Activated CD4-positive, alpha-beta T cell treated with anti-CD3 and anti-CD28 coated beads, Interleukin-2, amount 50 U/mL, for 24 hours (primary cell): ENCODE measurements at regions not wholly inside any gene's neighbourhood (a gene's known extent, or its start where the extent isn't known, plus 50 kb on each side); places are given as distances from the start of the nearest gene placed in this dataset.

Source experiments
- DNase-seq, 2 donors: peaks; one replicate each; pipeline ENCODE4 v3.0.0-alpha.2; 2020; ENCODE audit warnings: low read depth in 1 of 2, low spot score in 1 of 2

DNA sequence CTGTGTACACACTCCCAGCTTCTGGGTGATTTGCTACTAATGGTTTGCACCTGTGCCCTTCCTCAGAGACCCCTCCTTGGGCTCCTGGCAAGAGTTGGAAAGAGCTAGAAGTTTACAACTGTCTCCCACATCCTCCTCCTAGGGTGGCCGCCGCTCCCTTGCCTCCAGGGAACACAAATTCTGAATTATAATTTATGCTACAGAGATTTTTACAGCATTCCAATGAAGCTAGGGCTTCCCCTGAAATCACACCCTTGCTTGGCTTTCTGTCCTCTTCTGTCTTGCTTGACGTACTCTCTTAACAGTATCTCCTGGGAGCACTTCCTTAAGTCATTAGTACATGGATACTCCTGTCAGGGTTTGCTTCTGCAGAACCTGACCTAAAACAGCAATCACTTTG, 180.2 kb downstream of the KCNA5 start:
- no peak for DNase-seq

DNA sequence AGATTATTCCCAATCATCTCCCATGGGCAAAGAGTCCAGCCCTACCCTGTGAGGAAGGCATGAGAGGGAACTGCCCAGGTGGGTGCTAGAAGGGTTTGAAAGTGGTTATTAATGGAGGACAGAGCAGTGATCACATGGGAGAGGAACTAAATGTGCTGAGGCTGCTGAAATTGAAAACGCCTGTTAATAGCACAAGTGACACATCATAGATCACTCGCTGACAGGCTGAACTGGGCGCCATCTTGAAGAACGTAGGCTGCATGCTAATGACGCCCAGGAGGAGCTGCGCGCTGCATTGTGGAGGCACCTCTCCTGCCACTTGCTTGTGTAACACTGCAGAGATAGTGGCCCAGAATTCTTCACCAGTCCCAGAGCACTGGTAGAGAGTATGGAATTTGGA, 182.9 kb downstream of the KCNA5 start:
- DNase-seq, result no peak

DNA sequence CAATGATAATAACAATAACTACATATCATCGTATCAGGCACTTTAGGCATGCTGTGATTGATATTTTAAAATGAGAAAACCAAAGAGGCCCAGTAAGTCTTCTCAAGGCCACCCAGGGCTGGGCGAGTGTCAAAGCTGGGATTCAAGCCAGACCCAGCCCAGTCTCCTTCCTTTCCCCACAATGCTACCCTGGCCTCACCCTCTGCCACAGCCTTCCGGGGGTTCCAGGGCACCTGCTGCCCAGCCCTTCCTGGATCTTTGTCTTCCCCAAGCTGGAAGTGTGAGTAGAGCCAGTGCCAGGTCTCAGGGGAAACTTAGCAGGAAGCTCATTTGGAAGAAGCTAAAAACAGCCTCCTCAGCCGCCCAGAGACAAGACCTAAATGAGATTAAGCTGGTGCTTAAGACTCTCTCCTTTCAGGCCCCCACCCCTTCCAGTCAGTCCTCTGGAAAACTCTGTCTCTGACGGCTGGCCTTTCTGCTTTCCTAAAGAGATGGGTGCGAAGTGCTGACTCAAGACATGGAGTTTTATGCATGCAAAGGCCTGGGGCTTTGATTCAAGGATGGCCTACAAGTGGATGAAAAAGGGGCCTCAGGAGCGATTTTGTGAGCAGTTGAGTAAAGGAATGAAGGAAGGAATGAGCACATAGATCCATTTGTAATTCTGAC, 184.2 kb downstream of the KCNA5 start:
- no peak for DNase-seq

DNA sequence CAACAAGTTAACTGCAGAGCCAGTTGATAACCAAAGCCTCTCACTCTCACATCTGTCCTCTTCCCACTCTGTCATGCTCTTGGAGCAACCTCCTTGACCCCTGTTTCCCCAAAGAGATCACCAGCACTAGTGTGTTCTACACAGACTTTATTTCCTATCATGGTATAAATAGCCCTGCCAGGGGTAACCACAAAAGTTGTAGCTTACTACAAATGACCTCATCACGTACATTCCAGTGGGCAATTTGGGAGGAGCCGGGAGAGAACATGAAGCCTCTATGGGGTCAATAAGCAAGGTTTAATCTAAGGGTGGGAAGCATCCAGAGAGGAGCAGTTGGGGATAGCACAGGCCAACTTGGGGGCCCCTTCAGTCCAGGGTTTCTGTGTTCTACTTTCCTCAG, 186.5 kb downstream of the KCNA5 start:
- DNase-seq, result no peak

DNA sequence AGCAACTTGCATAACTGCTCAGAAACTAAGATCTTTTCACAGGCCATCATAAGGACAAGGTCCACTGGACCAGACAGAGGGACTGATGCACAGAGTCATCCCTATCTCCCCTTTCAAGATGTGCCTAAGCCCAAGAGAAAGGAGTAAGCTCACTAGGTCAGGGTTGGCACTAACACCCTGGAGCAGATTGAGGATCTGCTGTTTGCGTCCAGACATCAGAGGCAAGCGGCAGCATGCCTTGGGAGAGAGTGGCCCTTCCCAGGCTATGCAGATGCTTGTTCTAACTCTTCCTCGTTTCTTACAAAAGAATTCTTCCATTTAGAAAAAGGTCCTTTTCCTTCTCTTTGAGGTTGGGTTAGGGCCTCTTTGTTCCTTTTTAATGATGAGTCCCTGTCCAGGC, 187.2 kb downstream of the KCNA5 start:
- no peak for DNase-seq

DNA sequence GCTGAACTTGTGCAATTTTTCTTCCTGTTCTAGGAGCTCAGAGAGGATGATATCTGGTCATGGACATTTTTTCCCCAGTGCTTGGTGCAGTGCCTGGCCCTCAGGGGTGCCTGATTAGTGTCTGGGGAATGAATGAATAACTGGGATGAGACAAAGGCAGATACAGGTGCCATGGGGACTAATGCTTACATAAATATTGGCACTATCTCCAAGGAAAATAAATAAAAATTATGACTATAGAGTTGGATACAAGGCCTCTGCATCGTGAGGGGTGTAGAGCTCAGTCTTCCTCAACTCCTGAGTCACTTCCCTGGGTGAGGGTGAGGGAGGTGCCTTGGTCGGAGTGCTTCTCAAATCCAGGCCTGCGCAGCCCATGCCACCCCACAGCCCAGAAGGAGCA, 188.6 kb downstream of the KCNA5 start:
- no peak for DNase-seq

DNA sequence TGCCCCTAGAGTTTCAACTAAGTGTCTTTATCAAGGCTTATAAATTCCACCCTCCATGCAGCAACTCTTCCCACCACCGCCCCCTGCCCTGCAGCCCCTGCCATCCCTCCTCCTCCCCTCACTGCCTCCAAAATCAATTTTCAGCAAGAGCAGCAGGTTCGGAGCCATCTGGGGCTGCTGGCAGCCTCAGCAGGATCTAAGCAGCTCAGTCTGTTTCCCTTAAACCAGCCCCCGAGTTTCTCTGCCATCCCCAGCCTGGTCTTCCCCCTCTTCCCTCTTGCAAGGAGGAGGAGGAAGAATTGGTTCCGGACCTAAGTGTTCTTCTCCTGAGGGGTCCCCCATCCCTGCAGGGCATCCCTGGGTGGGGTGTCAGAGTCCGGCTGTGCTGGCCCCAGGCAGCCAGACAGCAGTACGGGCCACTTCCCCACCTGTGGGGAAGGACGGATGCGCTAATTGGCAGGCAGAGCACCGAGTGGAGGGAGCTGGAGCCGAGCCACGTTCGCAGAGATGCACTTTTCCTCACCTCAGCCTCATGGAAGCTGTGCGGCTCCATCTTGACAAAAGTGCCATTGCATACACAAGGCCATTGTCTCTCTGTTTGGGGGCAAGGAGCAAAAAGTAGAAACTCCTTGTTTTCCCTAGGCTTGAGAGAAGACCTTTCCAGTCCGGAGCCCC, 189.3 kb downstream of the KCNA5 start:
- no peak for DNase-seq

DNA sequence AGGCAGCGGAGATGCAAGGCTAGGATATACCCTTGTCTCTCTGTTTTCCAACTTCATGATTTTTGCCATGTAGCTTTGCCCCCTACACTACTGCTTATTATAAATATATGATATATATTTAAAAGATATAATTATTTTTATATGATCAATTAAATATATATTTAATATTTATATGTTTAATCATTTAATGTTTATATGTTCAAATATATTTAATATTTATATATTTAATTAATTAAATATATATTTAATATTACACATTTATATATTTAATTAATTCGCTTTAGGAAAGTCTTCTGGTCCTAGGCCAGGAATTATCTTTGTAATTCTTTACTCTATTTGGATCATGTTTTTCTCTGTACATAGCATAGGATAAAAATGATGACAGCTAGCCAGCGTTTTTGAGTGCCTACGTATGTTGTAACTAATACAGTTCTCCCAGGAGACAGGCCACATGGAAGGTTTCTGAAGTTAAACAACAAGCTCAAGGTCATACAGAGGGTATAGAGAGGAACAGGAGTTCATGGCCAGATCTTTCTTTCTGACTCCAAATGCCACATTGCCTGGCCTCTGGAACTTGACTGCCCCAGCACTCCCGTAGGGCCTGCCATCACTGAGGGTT, 192.5 kb downstream of the KCNA5 start:
- no peak for DNase-seq

DNA sequence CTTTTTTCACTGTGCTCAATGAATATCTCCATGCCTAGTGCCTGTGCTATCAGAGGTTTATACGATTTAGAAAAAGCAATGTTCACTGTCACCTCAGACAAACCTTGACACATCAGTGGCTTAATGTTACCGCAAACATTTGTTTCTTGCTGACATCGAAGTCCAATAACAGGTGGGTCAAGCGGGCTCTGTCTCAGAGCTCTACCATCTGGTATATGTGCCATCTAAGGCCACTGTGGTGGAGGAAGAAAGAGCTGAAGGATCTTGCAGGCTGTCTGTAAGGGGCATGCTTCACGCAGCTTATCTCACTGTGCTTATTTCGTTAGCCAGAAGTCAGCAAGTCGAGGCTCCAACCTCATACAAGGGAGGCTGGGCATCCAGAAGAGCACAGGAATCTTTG, 189.5 kb upstream of the NTF3 start:
- DNase-seq, result no peak

DNA sequence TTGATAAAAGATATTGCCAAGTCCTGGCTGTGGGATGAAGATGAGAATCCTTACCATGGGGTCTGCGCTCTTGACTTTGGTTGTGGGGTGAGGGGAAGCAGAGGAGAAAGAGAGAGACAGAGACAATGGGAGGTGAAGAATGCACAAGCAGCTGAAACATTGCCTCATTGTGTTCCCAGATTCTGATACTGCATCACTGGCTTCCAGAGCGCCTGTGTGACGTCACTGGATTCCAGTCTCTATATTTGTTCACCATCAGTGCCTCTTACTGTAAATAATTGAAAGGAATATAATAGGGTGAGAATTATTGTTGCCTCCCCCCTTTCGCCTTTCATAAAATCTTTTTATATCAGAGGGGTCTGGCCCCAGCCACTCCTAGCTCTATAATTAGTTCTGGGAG, 188.9 kb upstream of the NTF3 start:
- no peak for DNase-seq

DNA sequence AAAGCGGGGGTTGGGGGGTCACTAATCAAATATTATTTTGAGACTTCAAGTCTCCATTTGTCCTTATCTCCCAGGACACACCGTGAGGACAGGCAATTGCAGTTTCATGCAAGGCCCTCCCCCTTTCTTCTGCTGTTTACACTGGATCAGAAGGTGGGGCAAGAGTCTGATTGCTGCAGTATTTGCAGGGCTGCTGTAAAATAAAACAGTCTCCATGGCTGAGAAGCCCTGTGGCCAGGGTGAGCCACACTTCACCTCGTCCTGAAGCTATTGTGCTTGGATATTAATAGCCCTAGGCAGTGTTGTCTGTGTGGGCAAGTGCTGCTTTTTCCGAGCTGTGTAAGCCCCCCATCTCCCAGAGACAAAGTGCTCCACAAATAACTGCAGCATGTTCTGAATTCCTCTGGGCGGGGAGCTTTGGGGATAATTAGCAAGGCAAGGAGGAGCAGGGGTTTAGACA, 187.4 kb upstream of the NTF3 start:
- DNase-seq, result no peak

DNA sequence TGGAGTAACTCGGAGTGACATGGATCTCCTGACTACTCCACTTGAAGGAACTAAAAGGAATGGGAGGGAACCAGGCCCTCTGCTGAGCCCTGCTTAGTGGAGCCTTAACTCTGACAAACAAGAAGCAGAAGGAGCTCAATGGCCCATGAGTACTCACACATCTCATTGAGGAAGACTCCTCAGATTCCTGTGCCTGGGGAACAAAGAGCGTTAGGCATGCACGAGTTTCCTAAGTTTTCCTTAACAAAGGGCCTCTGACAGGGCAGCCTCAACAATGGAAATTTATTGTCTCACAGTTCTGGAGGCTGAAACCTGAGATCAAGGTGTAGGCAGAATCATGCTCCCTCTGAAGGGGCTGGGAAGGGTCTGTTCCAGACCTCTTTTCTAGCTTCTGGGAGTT, 185.7 kb upstream of the NTF3 start:
- no peak for DNase-seq

DNA sequence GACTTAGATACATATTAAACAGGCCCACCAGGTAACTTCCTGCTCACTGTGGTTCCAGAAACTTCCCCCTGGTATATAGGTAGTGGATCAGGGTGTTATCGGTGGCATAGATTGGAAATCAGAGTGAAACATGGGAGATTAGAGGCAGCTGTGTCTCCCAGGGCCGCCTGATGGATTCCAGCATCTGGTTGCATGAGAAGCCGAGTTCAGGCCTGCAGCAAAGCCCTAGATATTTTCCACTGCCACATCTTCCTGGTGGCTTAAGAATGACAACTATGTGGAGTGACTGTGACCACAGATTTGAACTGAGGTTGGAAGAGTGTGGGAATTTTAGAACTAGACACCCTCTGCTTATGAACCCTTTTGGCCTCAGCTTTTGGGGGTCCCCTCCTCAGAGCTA, 184.8 kb upstream of the NTF3 start:
- DNase-seq, result no peak

DNA sequence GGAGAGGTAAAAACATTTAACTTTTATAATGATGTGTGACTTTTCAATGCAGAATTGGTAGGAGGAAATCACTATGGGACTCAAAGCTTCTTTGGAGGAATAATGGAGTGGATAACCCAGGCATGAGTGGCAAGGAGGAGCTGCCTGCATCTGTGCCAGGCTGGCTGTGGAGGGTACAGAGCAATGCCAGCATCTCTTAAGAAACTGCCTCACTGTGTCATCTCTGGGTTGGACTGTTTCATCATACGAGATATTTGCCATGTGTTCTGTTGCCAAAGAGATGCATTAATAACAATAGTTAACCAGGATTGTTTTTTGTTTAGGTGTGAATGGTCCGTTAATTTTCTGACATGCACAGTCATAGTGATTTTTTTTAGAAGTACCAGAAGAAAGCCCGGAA, 183.7 kb upstream of the NTF3 start:
- DNase-seq, result no peak

DNA sequence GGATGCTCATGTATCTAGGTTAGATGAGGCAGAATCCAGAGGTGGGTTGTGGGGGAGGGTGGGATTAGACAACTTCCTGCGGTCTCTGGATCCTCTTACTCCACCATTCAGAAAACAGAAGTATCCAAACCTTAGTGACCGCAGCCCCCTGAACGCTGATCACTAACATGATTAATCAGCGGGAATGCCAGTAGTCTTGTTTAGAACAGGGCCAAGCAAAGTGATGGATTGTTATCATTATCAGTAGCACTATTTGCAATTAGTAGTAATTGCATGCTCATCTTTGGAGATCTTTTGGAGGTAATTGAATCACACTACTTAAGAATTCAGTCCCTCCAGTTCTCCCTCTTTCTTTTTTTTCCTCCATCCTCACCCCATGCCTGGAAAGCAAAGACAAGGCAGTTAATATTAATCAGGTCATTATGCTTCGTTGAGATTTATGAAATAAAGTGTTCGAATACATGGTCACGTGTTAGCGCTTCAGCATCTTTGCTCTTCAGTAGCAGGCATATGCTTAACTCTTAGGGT, 182.8 kb upstream of the NTF3 start:
- no peak for DNase-seq

DNA sequence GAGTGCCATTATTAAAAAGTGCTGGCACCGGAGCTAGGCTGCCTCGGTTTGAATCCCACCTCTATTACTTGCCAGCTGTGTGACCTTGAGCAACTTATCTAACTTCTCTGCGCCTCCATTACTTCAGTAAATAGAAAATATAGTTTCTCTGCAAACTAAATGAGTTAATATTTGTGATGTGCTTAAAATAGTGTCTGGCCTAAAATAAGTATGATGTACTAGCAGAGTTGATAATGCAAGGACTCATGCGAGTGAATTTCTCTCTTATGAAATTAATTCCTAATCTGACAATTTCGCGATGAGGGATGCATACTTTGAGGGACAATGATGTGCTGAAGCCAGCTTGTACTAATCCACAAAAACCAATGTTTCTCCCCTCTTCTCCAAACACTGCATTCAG, 180.8 kb upstream of the NTF3 start:
- no peak for DNase-seq

DNA sequence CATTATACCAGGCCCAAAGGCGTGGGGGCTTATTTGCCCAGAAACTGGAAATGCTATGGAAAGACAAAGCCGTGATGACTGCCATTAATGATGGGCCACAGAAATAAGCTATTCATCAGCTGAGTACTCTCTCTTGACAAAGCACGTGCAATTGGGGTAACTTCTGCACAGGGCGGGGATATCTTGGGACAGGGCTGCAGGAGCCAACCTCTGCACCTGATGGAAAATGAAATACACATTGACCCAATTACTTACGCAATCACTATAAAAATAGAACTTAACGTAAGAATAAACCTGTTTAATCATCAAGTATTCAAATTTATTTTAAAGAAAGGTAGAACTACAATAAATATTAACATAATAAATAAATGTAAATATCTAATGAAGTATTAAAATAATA, 180.1 kb upstream of the NTF3 start:
- no peak for DNase-seq

DNA sequence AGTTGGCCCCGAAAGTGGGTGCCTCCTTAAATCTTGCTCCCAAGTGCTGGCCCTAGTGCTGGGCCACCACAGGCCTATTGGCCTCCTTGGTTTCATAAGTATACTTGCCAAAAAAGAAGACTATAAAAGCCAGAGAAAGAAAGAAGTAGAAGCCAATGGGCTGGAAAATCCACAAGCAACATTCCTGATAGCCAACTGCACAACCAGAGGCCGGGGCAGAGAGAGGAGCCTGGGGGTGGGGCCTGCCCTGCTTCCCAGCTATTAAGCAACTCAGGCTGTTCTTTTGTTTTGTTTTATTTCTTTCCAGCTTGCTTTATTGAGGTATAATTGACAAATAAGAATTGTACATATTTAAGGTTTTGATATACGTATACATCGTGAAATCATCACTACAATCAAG, 177.2 kb upstream of the NTF3 start:
- no peak for DNase-seq

DNA sequence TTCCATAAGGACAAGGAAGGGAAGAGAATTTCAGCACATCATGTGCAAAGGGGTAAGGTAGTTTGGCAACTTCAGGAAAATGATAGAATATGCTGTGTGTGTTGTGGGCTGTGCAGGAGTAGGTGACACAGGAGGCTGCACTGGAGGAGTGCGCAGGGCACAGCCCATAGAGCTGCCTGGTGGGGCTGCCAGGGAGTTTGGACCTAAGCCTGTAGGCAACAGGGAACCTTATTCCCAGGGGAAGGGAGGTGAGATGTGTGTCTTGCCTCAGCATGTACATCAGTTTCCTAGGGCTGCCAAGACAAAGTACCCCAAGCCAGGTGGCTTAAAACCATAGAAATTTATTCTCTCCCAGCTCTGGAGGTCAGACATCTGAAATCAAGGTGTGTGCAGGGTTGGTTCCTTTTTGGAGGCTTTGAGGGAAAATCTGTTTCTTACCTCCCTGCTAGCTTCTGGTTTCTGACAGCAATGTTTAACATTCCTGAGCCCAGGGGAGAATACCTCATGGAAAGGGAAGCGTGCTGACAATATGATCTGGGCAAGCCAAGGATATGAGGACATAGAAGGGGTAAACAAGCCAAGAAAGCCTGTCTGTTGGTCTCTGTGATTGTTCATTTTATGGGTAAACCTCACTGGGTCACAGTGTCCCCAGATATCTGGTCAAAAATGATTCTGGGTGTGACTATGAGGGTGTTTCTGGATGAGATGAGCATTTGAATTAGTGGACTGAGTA, 174.0 kb upstream of the NTF3 start:
- DNase-seq, result no peak

DNA sequence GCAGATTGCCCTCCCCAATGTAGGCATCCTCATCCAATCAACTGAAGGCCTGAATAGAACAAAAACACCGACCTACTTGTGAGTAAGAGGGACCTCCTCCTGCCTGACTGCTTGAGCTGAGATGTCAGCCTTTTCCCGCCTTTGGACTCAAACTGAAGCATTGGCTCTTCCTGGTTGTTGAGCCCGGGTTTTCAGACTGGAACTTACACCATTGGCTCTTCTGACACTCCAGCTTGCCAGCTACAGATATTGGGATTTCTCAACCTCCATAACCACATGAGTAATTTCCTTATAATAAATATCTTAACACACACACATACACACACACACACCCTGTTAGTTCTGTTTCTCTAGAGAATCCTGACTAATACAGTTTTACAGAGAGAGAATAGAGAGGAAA, 173.4 kb upstream of the NTF3 start:
- DNase-seq, result no peak

DNA sequence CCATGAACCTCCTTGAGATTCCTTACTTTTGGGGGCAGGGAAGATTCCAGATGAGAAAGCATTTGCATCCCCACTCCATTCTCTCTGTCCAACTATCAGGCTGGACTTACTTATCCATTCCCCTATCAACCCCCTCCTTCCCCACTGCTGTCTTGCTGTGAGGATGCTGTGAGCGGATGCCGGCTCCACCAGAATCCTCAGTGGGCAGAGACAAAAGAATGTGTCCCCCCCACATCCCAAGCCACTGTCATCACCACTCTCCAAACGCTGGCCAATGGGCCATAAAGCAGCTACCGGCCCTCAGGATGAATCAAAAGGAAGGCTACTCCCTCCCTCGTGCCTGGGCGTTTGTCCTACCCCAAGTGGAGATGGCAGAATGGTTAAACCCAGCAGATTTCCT, 173.0 kb upstream of the NTF3 start:
- DNase-seq, result no peak

DNA sequence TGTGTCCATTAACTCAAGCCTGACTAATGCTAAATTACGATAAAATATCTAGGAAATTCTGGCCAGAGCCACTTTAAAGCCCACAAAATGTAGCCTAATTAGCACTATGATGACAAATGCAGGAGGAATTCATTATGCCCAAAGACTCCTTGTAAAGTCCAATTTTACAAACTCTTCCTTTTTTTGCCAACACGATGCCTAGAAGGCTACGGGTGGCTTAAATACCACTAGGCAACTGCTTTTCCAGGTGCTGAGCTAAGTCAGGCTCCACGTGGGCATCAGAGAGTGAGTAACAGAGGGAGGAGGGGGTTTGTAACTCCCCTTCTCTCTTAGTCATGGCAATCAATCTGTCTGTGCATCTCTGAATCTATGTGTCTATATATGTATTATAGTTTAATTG, 172.4 kb upstream of the NTF3 start:
- no peak for DNase-seq
